ENCODE measurements at regions not wholly inside any gene's neighbourhood (a gene's known extent, or its start where the extent isn't known, plus 50 kb on each side); places are given as distances from the start of the nearest gene placed in this dataset.
"Not testable (repeated sequence)": the region's sequence is repeated elsewhere in the genome, so short reads cannot be mapped to it uniquely, and the experiment has no call there.

- CTCF ChIA-PET; H3K4me1 Mint-ChIP-seq (ENCODE audit: insufficient read depth, unreplicated experiment); BruUV-seq (replicated peaks); POLR2A ChIA-PET; DNase-seq (ENCODE audit: unreplicated experiment); H3K27ac Mint-ChIP-seq (ENCODE audit: low read depth, unreplicated experiment); H3K9me3 Mint-ChIP-seq (ENCODE audit: unreplicated experiment); H3K36me3 Mint-ChIP-seq (ENCODE audit: insufficient read depth, unreplicated experiment); H3K4me3 Mint-ChIP-seq (ENCODE audit: unreplicated experiment); intact Hi-C loops (cut with micrococcal nuclease); H3K27me3 Mint-ChIP-seq (ENCODE audit: insufficient read depth, unreplicated experiment): not testable (repeated sequence)
These were observed 182.4 kb upstream of the ZNF469 start for GRCh38 chr16:88200154-88200895.

GRCh38 chr16:88200896-88201185, 181.9 kb upstream of the ZNF469 start:
- ChIA-PET POLR2A (no interaction called here), CTCF (no interaction called here)
- no peaks in the 10 kb centered on the region for H3K36me3 Mint-ChIP-seq (ENCODE audit: insufficient read depth, unreplicated experiment)
- TF ChIP-seq CTCF (IDR thresholded peaks at IDR 0.05; ENCODE audit: unreplicated experiment) = no peak
- H3K27me3 Mint-ChIP-seq (ENCODE audit: insufficient read depth, unreplicated experiment) = no peaks in the 10 kb centered on the region
- no peak overlapping the region for H3K4me3 Mint-ChIP-seq (ENCODE audit: unreplicated experiment)
- H3K9me3 Mint-ChIP-seq (ENCODE audit: unreplicated experiment) = no peaks in the 10 kb centered on the region
- DNase-seq (ENCODE audit: unreplicated experiment) = no peak
- BruUV-seq (replicated peaks) = no TSS peak
- H3K27ac Mint-ChIP-seq (ENCODE audit: low read depth, unreplicated experiment) = no peak overlapping the region
- intact Hi-C loops (cut with micrococcal nuclease) = no loop called here
- H3K4me1 Mint-ChIP-seq (ENCODE audit: insufficient read depth, unreplicated experiment) = no peaks in the 10 kb centered on the region

GRCh38 chr16:88201611-88202010, 181.1 kb upstream of the ZNF469 start:
- BruUV-seq (replicated peaks); H3K9me3 Mint-ChIP-seq (ENCODE audit: unreplicated experiment); DNase-seq (ENCODE audit: unreplicated experiment); intact Hi-C loops (cut with micrococcal nuclease); H3K27me3 Mint-ChIP-seq (ENCODE audit: insufficient read depth, unreplicated experiment); H3K4me3 Mint-ChIP-seq (ENCODE audit: unreplicated experiment); H3K36me3 Mint-ChIP-seq (ENCODE audit: insufficient read depth, unreplicated experiment); H3K4me1 Mint-ChIP-seq (ENCODE audit: insufficient read depth, unreplicated experiment); H3K27ac Mint-ChIP-seq (ENCODE audit: low read depth, unreplicated experiment); POLR2A ChIA-PET; CTCF ChIA-PET: not testable (repeated sequence)

- H3K9me3 Mint-ChIP-seq (ENCODE audit: unreplicated experiment) = no peaks in the 10 kb centered on the region
- H3K36me3 Mint-ChIP-seq (ENCODE audit: insufficient read depth, unreplicated experiment) = no peaks in the 10 kb centered on the region
- H3K27me3 Mint-ChIP-seq (ENCODE audit: insufficient read depth, unreplicated experiment) = no peaks in the 10 kb centered on the region
- H3K4me1 Mint-ChIP-seq (ENCODE audit: insufficient read depth, unreplicated experiment) = no peaks in the 10 kb centered on the region
- ChIA-PET POLR2A (no interaction called here), CTCF (no interaction called here)
- H3K27ac Mint-ChIP-seq (ENCODE audit: low read depth, unreplicated experiment) = no peak overlapping the region
- DNase-seq (ENCODE audit: unreplicated experiment) = no peak
- no peak overlapping the region for H3K4me3 Mint-ChIP-seq (ENCODE audit: unreplicated experiment)
- TF ChIP-seq CTCF (IDR thresholded peaks at IDR 0.05; ENCODE audit: unreplicated experiment) = no peak
- BruUV-seq (replicated peaks) = no TSS peak
- intact Hi-C loops (cut with micrococcal nuclease) = no loop called here
These were observed 180.5 kb upstream of the ZNF469 start for GRCh38 chr16:88202207-88202745.

GRCh38 chr16:88202856-88203681, 179.7 kb upstream of the ZNF469 start:
- H3K36me3 Mint-ChIP-seq (ENCODE audit: insufficient read depth, unreplicated experiment); H3K27me3 Mint-ChIP-seq (ENCODE audit: insufficient read depth, unreplicated experiment); DNase-seq (ENCODE audit: unreplicated experiment); H3K4me1 Mint-ChIP-seq (ENCODE audit: insufficient read depth, unreplicated experiment); POLR2A ChIA-PET; CTCF ChIA-PET; intact Hi-C loops (cut with micrococcal nuclease); H3K27ac Mint-ChIP-seq (ENCODE audit: low read depth, unreplicated experiment); BruUV-seq (replicated peaks); H3K4me3 Mint-ChIP-seq (ENCODE audit: unreplicated experiment); H3K9me3 Mint-ChIP-seq (ENCODE audit: unreplicated experiment): not testable (repeated sequence)

GRCh38 chr16:88204131-88205110, 178.3 kb upstream of the ZNF469 start:
- H3K9me3 Mint-ChIP-seq (ENCODE audit: unreplicated experiment); H3K4me1 Mint-ChIP-seq (ENCODE audit: insufficient read depth, unreplicated experiment); H3K36me3 Mint-ChIP-seq (ENCODE audit: insufficient read depth, unreplicated experiment); DNase-seq (ENCODE audit: unreplicated experiment); BruUV-seq (replicated peaks); H3K27me3 Mint-ChIP-seq (ENCODE audit: insufficient read depth, unreplicated experiment); H3K27ac Mint-ChIP-seq (ENCODE audit: low read depth, unreplicated experiment); intact Hi-C loops (cut with micrococcal nuclease); H3K4me3 Mint-ChIP-seq (ENCODE audit: unreplicated experiment): not testable (repeated sequence)
- ChIA-PET POLR2A (interaction anchor here (0.6 kb wide), 1 partner anchor 185 kb away, joined by 3 read pairs; no protein-coding TSS in a partner anchor), CTCF (interaction anchor here (0.6 kb wide), 1 partner anchor 233 kb away, joined by 3 read pairs; no protein-coding TSS in a partner anchor)

- H3K4me1 Mint-ChIP-seq (ENCODE audit: insufficient read depth, unreplicated experiment); H3K36me3 Mint-ChIP-seq (ENCODE audit: insufficient read depth, unreplicated experiment): not testable (repeated sequence)
These were observed 177.3 kb upstream of the ZNF469 start for GRCh38 chr16:88205482-88205881.

More at GRCh38 chr16:88205482-88205881, 177.3 kb upstream of the ZNF469 start:
- BruUV-seq (replicated peaks); H3K4me3 Mint-ChIP-seq (ENCODE audit: unreplicated experiment); intact Hi-C loops (cut with micrococcal nuclease); H3K9me3 Mint-ChIP-seq (ENCODE audit: unreplicated experiment); CTCF ChIA-PET; H3K27ac Mint-ChIP-seq (ENCODE audit: low read depth, unreplicated experiment); DNase-seq (ENCODE audit: unreplicated experiment); H3K27me3 Mint-ChIP-seq (ENCODE audit: insufficient read depth, unreplicated experiment): not testable (repeated sequence)
- POLR2A ChIA-PET = interaction anchor here (0.6 kb wide), 1 partner anchor 184 kb away, joined by 3 read pairs; no protein-coding TSS in a partner anchor

All from MCF 10A (cell line).